ENCODE measurements at regions not wholly inside any gene's neighbourhood (a gene's known extent, or its start where the extent isn't known, plus 50 kb on each side); places are given as distances from the start of the nearest gene placed in this dataset.

GRCh38 chr3:30399394-30400181, 206.8 kb upstream of the TGFBR2 start:
- TF ChIP-seq POU6F1 (CRISPR knock-in tag; IDR thresholded peaks at IDR 0.05; ENCODE audit: borderline replicate concordance, low read depth), result no peak
- no peak for TF ChIP-seq PPARA (CRISPR knock-in tag; IDR thresholded peaks at IDR 0.05; ENCODE audit: borderline replicate concordance)
- no peak for TF ChIP-seq CSDC2 (CRISPR knock-in tag; IDR thresholded peaks at IDR 0.05)
- no peak for TF ChIP-seq GLIS3 (CRISPR knock-in tag; IDR thresholded peaks at IDR 0.05)
- no peak for TF ChIP-seq ZNF70 (CRISPR knock-in tag; IDR thresholded peaks at IDR 0.05)
- no peak for TF ChIP-seq ZNF565 (CRISPR knock-in tag; conservative IDR thresholded peaks at IDR 0.05; ENCODE audit: low read depth)
- TF ChIP-seq ZFP3 (CRISPR knock-in tag; IDR thresholded peaks at IDR 0.05), result no peak
- no peak for TF ChIP-seq RARB (CRISPR knock-in tag; IDR thresholded peaks at IDR 0.05)
- no peak for TF ChIP-seq ZC3H10 (CRISPR knock-in tag; IDR thresholded peaks at IDR 0.05)
- TF ChIP-seq SNAI2 (CRISPR knock-in tag; IDR thresholded peaks at IDR 0.05), result no peak
- TF ChIP-seq TSHZ2 (CRISPR knock-in tag; IDR thresholded peaks at IDR 0.05), result no peak
- TF ChIP-seq PATZ1 (CRISPR knock-in tag; IDR thresholded peaks at IDR 0.05; ENCODE audit: borderline replicate concordance), result no peak

GRCh38 chr3:30400926-30401325, 205.5 kb upstream of the TGFBR2 start:
- TF ChIP-seq ARNTL (CRISPR knock-in tag; IDR thresholded peaks at IDR 0.05; ENCODE audit: borderline replicate concordance, low read depth), result no peak
- no peak for TF ChIP-seq CSDC2 (CRISPR knock-in tag; IDR thresholded peaks at IDR 0.05)
- TF ChIP-seq TOX (CRISPR knock-in tag; IDR thresholded peaks at IDR 0.05; ENCODE audit: borderline replicate concordance), result no peak
- TF ChIP-seq ISL1 (CRISPR knock-in tag; IDR thresholded peaks at IDR 0.05), result no peak
- no peak for TF ChIP-seq ZNF565 (CRISPR knock-in tag; conservative IDR thresholded peaks at IDR 0.05; ENCODE audit: low read depth)
- TF ChIP-seq RARB (CRISPR knock-in tag; IDR thresholded peaks at IDR 0.05), result no peak
- no peak for TF ChIP-seq ZNF70 (CRISPR knock-in tag; IDR thresholded peaks at IDR 0.05)
- TF ChIP-seq GLIS3 (CRISPR knock-in tag; IDR thresholded peaks at IDR 0.05), result no peak
- TF ChIP-seq OSR1 (CRISPR knock-in tag; IDR thresholded peaks at IDR 0.05), result no peak
- no peak for TF ChIP-seq CREB5 (CRISPR knock-in tag; IDR thresholded peaks at IDR 0.05; ENCODE audit: low read depth)
- no peak for TF ChIP-seq ZC3H10 (CRISPR knock-in tag; IDR thresholded peaks at IDR 0.05)
- peak; percentile 41 for ATAC-seq

More at GRCh38 chr3:30399394-30400181, 206.8 kb upstream of the TGFBR2 start:
- no peak for ATAC-seq

GRCh38 chr3:30401971-30402370, 204.4 kb upstream of the TGFBR2 start:
- peak; percentile 59; the same call in 2 of the 3 replicates for ATAC-seq
- no peak for TF ChIP-seq CREB5 (CRISPR knock-in tag; IDR thresholded peaks at IDR 0.05; ENCODE audit: low read depth)
- TF ChIP-seq ESRRG (CRISPR knock-in tag; IDR thresholded peaks at IDR 0.05), result no peak
- TF ChIP-seq OSR1 (CRISPR knock-in tag; IDR thresholded peaks at IDR 0.05), result no peak
- no peak for TF ChIP-seq GLIS3 (CRISPR knock-in tag; IDR thresholded peaks at IDR 0.05)
- TF ChIP-seq PPARA (CRISPR knock-in tag; IDR thresholded peaks at IDR 0.05; ENCODE audit: borderline replicate concordance), result no peak
- no peak for TF ChIP-seq TOX (CRISPR knock-in tag; IDR thresholded peaks at IDR 0.05; ENCODE audit: borderline replicate concordance)
- no peak for TF ChIP-seq BACH2 (CRISPR knock-in tag; IDR thresholded peaks at IDR 0.05; ENCODE audit: borderline replicate concordance)
- no peak for TF ChIP-seq POU6F1 (CRISPR knock-in tag; IDR thresholded peaks at IDR 0.05; ENCODE audit: borderline replicate concordance, low read depth)
- TF ChIP-seq ZNF565 (CRISPR knock-in tag; conservative IDR thresholded peaks at IDR 0.05; ENCODE audit: low read depth), result no peak
- TF ChIP-seq TCF4 (CRISPR knock-in tag; IDR thresholded peaks at IDR 0.05; ENCODE audit: borderline replicate concordance), result no peak

Data from SK-N-SH treated with all-trans-retinoic acid at 6 μM for 48 hours (cell line).